Erythroblast (primary cell): ENCODE measurements at regions not wholly inside any gene's neighbourhood (a gene's known extent, or its start where the extent isn't known, plus 50 kb on each side); places are given as distances from the start of the nearest gene placed in this dataset.

Experiments
- GATA1 ChIP-seq: IDR thresholded peaks from 2 replicates; pipeline ENCODE4 v1.6.1; 2011; ENCODE audit warnings: low read depth, mild to moderate bottlenecking, control low read depth, low read length, moderate library complexity
- POLR2A ChIP-seq: IDR thresholded peaks from 2 replicates; pipeline ENCODE4 v1.6.1; 2011; ENCODE audit warnings: mild to moderate bottlenecking, low read length

DNA sequence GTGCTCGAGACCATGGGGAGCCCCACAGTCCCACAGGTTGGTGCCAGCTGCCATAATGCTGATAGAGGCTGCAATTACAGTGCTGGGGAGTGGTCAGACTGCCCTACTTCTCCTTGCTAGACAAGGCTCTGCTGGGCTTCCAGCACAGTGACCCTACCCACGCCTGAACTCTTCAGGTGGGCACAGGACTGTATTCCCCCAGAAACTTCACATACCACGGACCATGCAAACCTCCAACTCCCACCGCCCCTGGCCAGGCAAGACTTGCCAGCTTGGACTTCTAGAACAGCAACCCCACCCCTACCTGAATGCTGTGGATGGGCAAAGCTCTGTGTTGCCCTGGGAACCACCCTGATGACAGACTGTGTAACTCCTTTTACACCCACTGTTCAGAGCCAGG lies 885.3 kb downstream of the SI start:
- no peak for TF ChIP-seq POLR2A
- no peak for TF ChIP-seq GATA1
